OCI-LY7 (cell line): ENCODE measurements at regions not wholly inside any gene's neighbourhood (a gene's known extent, or its start where the extent isn't known, plus 50 kb on each side); places are given as distances from the start of the nearest gene placed in this dataset.

Experiments
- EZH2phosphoT487 ChIP-seq: fragments of 200-600 bp; sonication (generic); IDR thresholded peaks from 2 replicates; pipeline ENCODE4 v1.6.1; 2018; ENCODE audit warnings: low read depth, borderline replicate concordance, mild to moderate bottlenecking, mixed run types, antibody characterized with exemption, low read length, moderate library complexity, mixed read lengths
- TF ChIP-seq, protein P1 (sequence below): fragments of 200-600 bp; sonication (generic); conservative IDR thresholded peaks from 2 replicates; pipeline ENCODE4 v1.5.1; 2014; ENCODE audit warnings: mild to moderate bottlenecking, antibody characterized with exemption, low read length, moderate library complexity, mixed read lengths

DNA sequence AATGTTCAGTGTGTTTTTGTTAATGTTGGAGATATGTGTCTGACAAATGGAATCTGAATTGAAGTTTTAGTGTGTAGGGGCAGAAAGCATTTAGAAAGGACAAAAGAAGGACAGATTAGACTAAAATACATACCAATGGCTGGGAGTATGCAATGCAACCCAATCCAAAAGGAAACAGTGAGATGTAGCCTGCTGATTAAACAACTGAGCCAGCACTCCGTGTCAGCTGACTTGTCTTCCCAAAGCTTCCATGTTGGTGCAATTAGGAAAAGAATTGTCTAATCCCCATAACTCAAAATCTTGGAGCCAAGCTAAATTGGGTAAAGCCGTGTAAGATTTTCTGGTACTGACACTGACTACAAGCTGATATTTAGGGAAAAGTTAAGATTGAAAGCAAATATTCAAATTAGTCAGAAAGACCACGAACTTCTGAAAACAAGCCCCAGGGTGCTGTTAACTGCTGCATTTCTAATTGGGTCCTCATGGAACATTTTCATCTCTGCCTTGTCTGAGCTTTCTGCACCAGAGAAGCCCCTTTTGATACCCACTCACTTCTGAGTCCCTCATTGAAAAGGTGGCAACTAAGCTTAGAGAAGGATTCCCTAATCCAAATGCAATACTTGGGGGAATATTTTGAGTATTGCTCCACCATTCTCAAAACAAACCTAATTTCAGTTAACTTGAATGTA, 109.1 kb downstream of the DAD1 start:
- TF ChIP-seq, protein P1, sequence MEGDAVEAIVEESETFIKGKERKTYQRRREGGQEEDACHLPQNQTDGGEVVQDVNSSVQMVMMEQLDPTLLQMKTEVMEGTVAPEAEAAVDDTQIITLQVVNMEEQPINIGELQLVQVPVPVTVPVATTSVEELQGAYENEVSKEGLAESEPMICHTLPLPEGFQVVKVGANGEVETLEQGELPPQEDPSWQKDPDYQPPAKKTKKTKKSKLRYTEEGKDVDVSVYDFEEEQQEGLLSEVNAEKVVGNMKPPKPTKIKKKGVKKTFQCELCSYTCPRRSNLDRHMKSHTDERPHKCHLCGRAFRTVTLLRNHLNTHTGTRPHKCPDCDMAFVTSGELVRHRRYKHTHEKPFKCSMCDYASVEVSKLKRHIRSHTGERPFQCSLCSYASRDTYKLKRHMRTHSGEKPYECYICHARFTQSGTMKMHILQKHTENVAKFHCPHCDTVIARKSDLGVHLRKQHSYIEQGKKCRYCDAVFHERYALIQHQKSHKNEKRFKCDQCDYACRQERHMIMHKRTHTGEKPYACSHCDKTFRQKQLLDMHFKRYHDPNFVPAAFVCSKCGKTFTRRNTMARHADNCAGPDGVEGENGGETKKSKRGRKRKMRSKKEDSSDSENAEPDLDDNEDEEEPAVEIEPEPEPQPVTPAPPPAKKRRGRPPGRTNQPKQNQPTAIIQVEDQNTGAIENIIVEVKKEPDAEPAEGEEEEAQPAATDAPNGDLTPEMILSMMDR = no peak
- no peak for TF ChIP-seq EZH2phosphoT487
